GM12865 (cell line): ENCODE measurements at regions not wholly inside any gene's neighbourhood (a gene's known extent, or its start where the extent isn't known, plus 50 kb on each side); places are given as distances from the start of the nearest gene placed in this dataset.

Experiments
- DNase-seq: peaks from one replicate; pipeline ENCODE4 v3.0.0; 2010; ENCODE audit warnings: low read depth
- H3K4me3 ChIP-seq: 2 replicates; pipeline ENCODE4 v1.5.1; 2011; ENCODE audit warnings: mild to moderate bottlenecking, low read depth, low read length, control low read depth
- CTCF ChIP-seq: IDR thresholded peaks from 2 replicates; pipeline ENCODE4 v1.5.1; 2011; ENCODE audit warnings: low read length, control low read depth, low read depth, inconsistent platforms; ENCODE audit not compliant: insufficient read depth; ENCODE audit errors: missing control alignments

GRCh38 chr20:52921340-52921739, 50.8 kb upstream of the TSHZ2 start:
- no peak for DNase-seq
- TF ChIP-seq CTCF, result no peak
- no peak overlapping the region for H3K4me3 ChIP-seq

- no peak for TF ChIP-seq CTCF
- DNase-seq, result no peak
Observed at GRCh38 chr20:52918311-52918710, 53.8 kb upstream of the TSHZ2 start.

GRCh38 chr20:52915564-52915963, 56.6 kb upstream of the TSHZ2 start:
- no peak overlapping the region for H3K4me3 ChIP-seq
- DNase-seq, result no peak
- TF ChIP-seq CTCF, result no peak

More at GRCh38 chr20:52918311-52918710, 53.8 kb upstream of the TSHZ2 start:
- H3K4me3 ChIP-seq, result no peak overlapping the region

GRCh38 chr20:52914870-52915269, 57.3 kb upstream of the TSHZ2 start:
- DNase-seq, result no peak
- no peak overlapping the region for H3K4me3 ChIP-seq
- TF ChIP-seq CTCF, result no peak

GRCh38 chr20:52913650-52914387, 58.3 kb upstream of the TSHZ2 start:
- DNase-seq, result no peak
- TF ChIP-seq CTCF, result no peak
- H3K4me3 ChIP-seq, result no peak overlapping the region

GRCh38 chr20:52905241-52905994, 66.7 kb upstream of the TSHZ2 start:
- no peak for DNase-seq
- H3K4me3 ChIP-seq, result no peak overlapping the region
- TF ChIP-seq CTCF, result no peak

GRCh38 chr20:52904837-52905236, 67.3 kb upstream of the TSHZ2 start:
- TF ChIP-seq CTCF, result no peak
- DNase-seq, result no peak
- no peak overlapping the region for H3K4me3 ChIP-seq
